Common myeloid progenitor, CD34-positive (primary cell): ENCODE measurements at regions not wholly inside any gene's neighbourhood (a gene's known extent, or its start where the extent isn't known, plus 50 kb on each side); places are given as distances from the start of the nearest gene placed in this dataset.

Experiments used
- CTCF ChIA-PET: fragments of 350-600 bp; sonication (Branson Sonifier 250); formaldehyde crosslinking; loops from one replicate; lab custom pipeline; 2021; ENCODE audit warnings: antibody characterized with exemption; lab: Charles Lee
- POLR2A ChIA-PET: fragments of 350-600 bp; sonication (Branson Sonifier 250); formaldehyde crosslinking; loops from one replicate; lab custom pipeline; 2021; ENCODE audit warnings: antibody characterized with exemption; lab: Charles Lee
- DNase-seq, 3 donors: peaks; one replicate each; pipeline versions ENCODE4 v3.0.0 to v3.0.0-alpha.2; 2013
- H3K27ac ChIP-seq, 2 experiments: 1 replicate in 1 of 2; 2 replicates in 1 of 2; pipeline ENCODE4 v1.7.0; 2013; ENCODE audit warnings: inconsistent platforms in 2 of 2, low read length in 2 of 2, mild to moderate bottlenecking in 2 of 2, low read depth in 1 of 2, moderate library complexity in 1 of 2; ENCODE audit not compliant: severe bottlenecking in 2 of 2, insufficient read depth in 1 of 2, poor library complexity in 1 of 2
- H3K27me3 ChIP-seq, 5 experiments: replicated peaks in 2 of 5; 1 replicate in 3 of 5; 2 replicates in 2 of 5; pipeline versions ENCODE4 v1.6.1 to v1.7.0; 2013; ENCODE audit warnings: low read length in 4 of 5, mild to moderate bottlenecking in 2 of 5, moderate library complexity in 2 of 5, inconsistent platforms in 1 of 5; ENCODE audit not compliant: insufficient read depth in 5 of 5, control insufficient read depth in 4 of 5
- H3K36me3 ChIP-seq, 4 experiments: 1 replicate in 2 of 4; 2 replicates in 2 of 4; pipeline versions ENCODE4 v1.6.1 to v1.7.0; 2013; ENCODE audit warnings: low read length in 3 of 4, control low read depth in 1 of 4, mild to moderate bottlenecking in 1 of 4; ENCODE audit not compliant: control insufficient read depth in 4 of 4, insufficient read depth in 4 of 4
- H3K4me1 ChIP-seq, 4 experiments: 1 replicate in 3 of 4; 2 replicates in 1 of 4; pipeline versions ENCODE4 v1.6.1 to v1.7.1; 2013; ENCODE audit warnings: low read length in 3 of 4, mild to moderate bottlenecking in 3 of 4, control low read depth in 1 of 4, inconsistent platforms in 1 of 4, moderate library complexity in 1 of 4; ENCODE audit not compliant: control insufficient read depth in 4 of 4, insufficient read depth in 4 of 4; ENCODE audit errors: control extremely low read depth in 1 of 4
- H3K4me3 ChIP-seq, 7 experiments: 1 replicate in 4 of 7; 2 replicates in 3 of 7; pipeline versions ENCODE4 v1.5.1 to v1.7.0; 2013; ENCODE audit warnings: mild to moderate bottlenecking in 7 of 7, low read length in 6 of 7, moderate library complexity in 6 of 7, inconsistent platforms in 2 of 7, low read depth in 2 of 7, control low read depth in 1 of 7; ENCODE audit not compliant: insufficient read depth in 4 of 7, control insufficient read depth in 1 of 7; ENCODE audit errors: extremely low read depth in 1 of 7
- H3K9me3 ChIP-seq, 5 experiments: 1 replicate in 4 of 5; 2 replicates in 1 of 5; pipeline versions ENCODE4 v1.6.1 to v1.7.1; 2013; ENCODE audit warnings: low read length in 4 of 5, mild to moderate bottlenecking in 2 of 5, inconsistent platforms in 1 of 5, low read depth in 1 of 5, moderate library complexity in 1 of 5; ENCODE audit not compliant: control insufficient read depth in 4 of 5, insufficient read depth in 2 of 5; ENCODE audit errors: control extremely low read depth in 1 of 5
- WGBS: methylation state at CpG from one replicate; pipeline ENCODE4 v1.1.5; 2013; ENCODE audit not compliant: insufficient coverage; 5-methylcytosine and 5-hydroxymethylcytosine counted together

- no peak overlapping the region for H3K4me3 ChIP-seq
- CTCF ChIA-PET, result no interaction called here
- POLR2A ChIA-PET, result no interaction called here
- peaks cover 0 to 11% (median 4%) of the 10 kb centered on the region in 5 experiments for H3K9me3 ChIP-seq
- no peaks in the 10 kb centered on the region for H3K36me3 ChIP-seq
- H3K27me3 ChIP-seq, result peaks cover 0 to 17% (median 0%) of the 10 kb centered on the region in 5 experiments
- 93% methylated on average over 23 of the region's 23 CpGs for WGBS
- no peaks in the 10 kb centered on the region for H3K4me1 ChIP-seq
- DNase-seq, result no peak
- no peak overlapping the region for H3K27ac ChIP-seq
These were observed 421.4 kb upstream of the SALL3 start for GRCh38 chr18:78558101-78558810.

- no peak overlapping the region for H3K27ac ChIP-seq
- POLR2A ChIA-PET, result no interaction called here
- 84% methylated on average over 16 of the region's 19 CpGs for WGBS
- no peak for DNase-seq
- no peaks in the 10 kb centered on the region for H3K36me3 ChIP-seq
- peaks cover 0 to 11% (median 4%) of the 10 kb centered on the region in 5 experiments for H3K9me3 ChIP-seq
- no peaks in the 10 kb centered on the region for H3K4me1 ChIP-seq
- CTCF ChIA-PET, result no interaction called here
- peaks cover 0 to 17% (median 0%) of the 10 kb centered on the region in 5 experiments for H3K27me3 ChIP-seq
- H3K4me3 ChIP-seq, result no peak overlapping the region
These were observed 420.7 kb upstream of the SALL3 start for GRCh38 chr18:78558948-78559347.

GRCh38 chr18:78559584-78559983 lies 420.0 kb upstream of the SALL3 start:
- 95% methylated on average over 8 of the region's 9 CpGs for WGBS
- ChIA-PET CTCF (no interaction called here), POLR2A (no interaction called here)
- H3K4me3 ChIP-seq, result no peak overlapping the region
- peaks cover 0 to 17% (median 0%) of the 10 kb centered on the region in 5 experiments for H3K27me3 ChIP-seq
- no peaks in the 10 kb centered on the region for H3K36me3 ChIP-seq
- H3K4me1 ChIP-seq, result no peaks in the 10 kb centered on the region
- H3K9me3 ChIP-seq, result peaks cover 0 to 11% (median 4%) of the 10 kb centered on the region in 5 experiments
- no peak for DNase-seq
- H3K27ac ChIP-seq, result no peak overlapping the region

- Histone ChIP-seq H3K27ac (no peak overlapping the region), H3K9me3 (no peaks in the 10 kb centered on the region), H3K27me3 (peaks cover 0 to 17% (median 0%) of the 10 kb centered on the region in 5 experiments), H3K4me1 (no peaks in the 10 kb centered on the region), H3K4me3 (no peak overlapping the region), H3K36me3 (no peaks in the 10 kb centered on the region)
- WGBS, result 82% methylated on average over 22 of the region's 22 CpGs
- CTCF ChIA-PET, result interaction anchor here (1.0 kb wide), 1 partner anchor 123 kb away, joined by 4 read pairs; no protein-coding TSS in a partner anchor
- POLR2A ChIA-PET, result no interaction called here
- peak in 2 of 3 donors; percentile 15 to 16 for DNase-seq
These were observed 417.7 kb upstream of the SALL3 start for GRCh38 chr18:78561757-78562510.

- no peaks in the 10 kb centered on the region for H3K9me3 ChIP-seq
- 61% methylated on average over 35 of the region's 35 CpGs for WGBS
- POLR2A ChIA-PET, result no interaction called here
These were observed 417.1 kb upstream of the SALL3 start for GRCh38 chr18:78562531-78562961.

GRCh38 chr18:78563110-78563509 lies 416.5 kb upstream of the SALL3 start:
- Histone ChIP-seq H3K4me1 (no peaks in the 10 kb centered on the region), H3K27me3 (peaks cover 0 to 17% (median 0%) of the 10 kb centered on the region in 5 experiments), H3K36me3 (no peaks in the 10 kb centered on the region), H3K27ac (no peak overlapping the region), H3K4me3 (no peak overlapping the region), H3K9me3 (no peaks in the 10 kb centered on the region)
- ChIA-PET CTCF (no interaction called here), POLR2A (no interaction called here)
- no peak for DNase-seq
- whole genome bisulfite sequencing, result 94% methylated on average over 14 of the region's 15 CpGs

More at GRCh38 chr18:78562531-78562961, 417.1 kb upstream of the SALL3 start:
- Histone ChIP-seq H3K27me3 (peaks cover 0 to 17% (median 0%) of the 10 kb centered on the region in 5 experiments), H3K27ac (no peak overlapping the region), H3K4me1 (no peaks in the 10 kb centered on the region), H3K4me3 (no peak overlapping the region), H3K36me3 (no peaks in the 10 kb centered on the region)
- CTCF ChIA-PET, result no interaction called here
- no peak for DNase-seq

GRCh38 chr18:78564030-78564429 lies 415.6 kb upstream of the SALL3 start:
- Histone ChIP-seq H3K9me3 (peaks cover 0 to 5% (median 0%) of the 10 kb centered on the region in 5 experiments), H3K4me3 (no peak overlapping the region), H3K4me1 (no peaks in the 10 kb centered on the region), H3K27ac (no peak overlapping the region), H3K27me3 (peaks cover 0 to 17% (median 0%) of the 10 kb centered on the region in 5 experiments), H3K36me3 (no peaks in the 10 kb centered on the region)
- no CpG with 5 or more reads among the region's 7 CpGs for WGBS
- POLR2A ChIA-PET, result no interaction called here
- CTCF ChIA-PET, result no interaction called here
- DNase-seq, result no peak
